Activated CD4-positive, alpha-beta T cell treated with anti-CD3 and anti-CD28 coated beads, Interleukin-2, Interleukin-6, amounts not matched to agents 100 ng/mL and 50 ng/mL, durations not matched to agents 16 hours and 8 hours (primary cell): ENCODE measurements at regions not wholly inside any gene's neighbourhood (a gene's known extent, or its start where the extent isn't known, plus 50 kb on each side); places are given as distances from the start of the nearest gene placed in this dataset.

Source experiments
- DNase-seq: peaks from one replicate; pipeline ENCODE4 v3.0.0-alpha.2; 2020

GRCh38 chr17:55632893-55633292 is 89.8 kb downstream of the TMEM100 start:
- DNase-seq: no peak

- no peak for DNase-seq
Observed at GRCh38 chr17:55632236-55632635, 90.4 kb downstream of the TMEM100 start.

DNA sequence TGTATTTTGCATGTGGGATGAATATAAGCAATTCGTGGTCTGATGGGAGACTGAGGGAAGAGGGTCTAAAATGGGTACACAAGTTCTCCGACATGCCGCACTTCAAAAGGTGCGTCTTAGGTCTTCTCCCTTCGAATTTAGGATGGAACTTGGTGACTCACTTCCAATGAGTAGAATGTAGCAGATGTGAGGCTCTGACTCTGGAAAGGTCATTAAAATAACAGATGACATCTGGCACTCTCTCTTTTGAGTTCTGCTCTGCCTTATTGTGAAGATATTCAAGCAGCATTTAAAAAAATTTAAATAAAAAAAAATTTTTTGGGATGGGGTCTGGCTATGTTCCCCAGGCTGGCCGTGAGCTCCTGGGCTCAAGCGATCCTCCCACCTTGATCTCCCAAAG is 92.7 kb downstream of the TMEM100 start:
- no peak for DNase-seq

DNA sequence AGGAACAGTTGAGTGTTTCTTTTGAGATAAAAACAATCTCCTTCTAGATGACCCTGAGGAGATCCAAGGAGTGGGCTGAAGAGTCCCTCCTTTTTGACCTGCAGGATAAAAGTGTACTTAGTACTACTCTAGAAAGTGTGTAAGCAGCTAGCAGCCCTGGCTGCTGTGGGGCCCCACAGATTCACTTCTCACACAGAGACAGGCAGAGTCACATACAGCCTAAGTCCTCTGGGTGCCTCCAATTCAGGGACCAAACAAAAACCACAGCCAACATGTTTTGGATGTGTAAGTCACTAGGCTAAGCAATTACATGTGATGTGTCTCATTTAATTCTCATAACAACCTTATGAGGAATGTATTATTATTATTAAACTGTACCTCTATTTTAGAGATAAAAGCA is 97.1 kb downstream of the TMEM100 start:
- peak; percentile 60 for DNase-seq

DNA sequence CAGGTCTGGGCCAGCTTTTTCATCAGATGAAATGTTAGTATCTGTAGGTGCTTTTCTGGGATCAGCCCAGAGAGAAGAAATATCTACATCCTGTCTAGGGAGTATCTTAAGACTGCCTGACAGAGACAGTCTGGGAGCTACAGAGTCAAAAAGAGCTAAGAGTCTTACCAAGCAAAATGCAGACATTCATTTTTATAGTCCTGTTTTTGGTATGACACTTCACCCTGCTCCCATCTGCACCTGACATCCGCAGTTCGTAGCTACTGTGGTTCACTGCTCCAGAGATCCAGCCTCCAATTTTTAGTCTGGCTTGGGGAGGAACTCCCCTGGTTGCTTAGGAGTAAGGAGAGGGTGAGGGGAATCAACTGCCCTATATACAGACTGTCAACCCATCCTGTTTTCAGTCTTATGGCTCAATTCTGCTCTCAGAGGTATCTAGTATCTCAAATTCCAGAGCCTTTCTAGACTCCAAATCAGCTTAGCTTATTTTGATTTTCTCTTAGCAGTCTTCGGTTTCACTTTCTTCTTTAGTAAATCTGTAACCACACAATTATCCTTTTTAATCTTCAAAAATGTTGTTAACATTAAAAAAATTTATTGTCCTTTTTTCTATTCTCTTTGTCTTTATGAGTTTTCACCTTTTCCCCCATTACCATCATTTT is 97.8 kb downstream of the TMEM100 start:
- peak; percentile 65 for DNase-seq

DNA sequence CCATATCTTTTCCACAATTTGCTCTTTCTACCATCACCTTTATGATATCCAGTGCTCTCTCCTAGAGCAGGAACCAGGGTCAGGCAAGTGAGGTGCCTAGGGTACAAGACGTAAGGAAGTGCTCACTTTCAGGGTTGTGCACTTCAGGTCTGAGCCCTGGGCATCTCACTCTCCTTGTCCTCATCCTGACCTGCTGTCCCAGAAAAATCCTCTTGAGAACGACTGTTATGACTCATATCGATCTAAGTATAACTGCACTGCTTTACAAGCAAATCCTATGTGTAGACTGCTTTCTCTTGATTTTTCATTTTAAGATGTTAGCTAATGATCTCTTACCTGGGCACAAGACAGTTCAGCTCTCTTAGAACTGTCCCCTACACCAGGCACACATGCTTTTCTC is 100.1 kb downstream of the TMEM100 start:
- no peak for DNase-seq

GRCh38 chr17:55620945-55621344 is 101.7 kb downstream of the TMEM100 start:
- no peak for DNase-seq

- no peak for DNase-seq
Observed at GRCh38 chr17:55620023-55620422, 102.6 kb downstream of the TMEM100 start.

DNA sequence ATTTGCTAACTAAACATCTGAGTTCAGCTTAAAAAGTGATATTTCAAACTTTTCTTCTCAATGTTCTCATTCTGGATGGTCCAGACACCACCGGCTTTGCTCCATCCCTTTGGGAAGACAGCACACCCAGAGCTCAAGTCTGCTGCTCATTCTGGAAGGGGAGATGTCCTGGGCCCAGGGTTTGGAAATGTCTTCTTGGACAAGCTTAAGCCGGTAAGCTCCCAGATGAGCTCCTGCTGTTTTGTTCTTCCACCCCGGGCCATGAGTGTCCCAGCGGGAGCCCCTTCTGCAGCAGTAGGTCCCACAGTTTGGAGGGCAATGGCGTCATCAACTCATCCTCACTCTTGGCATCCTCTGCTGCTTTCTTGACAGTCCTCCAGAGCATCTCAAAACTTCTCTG is 105.2 kb downstream of the TMEM100 start:
- DNase-seq: no peak

DNA sequence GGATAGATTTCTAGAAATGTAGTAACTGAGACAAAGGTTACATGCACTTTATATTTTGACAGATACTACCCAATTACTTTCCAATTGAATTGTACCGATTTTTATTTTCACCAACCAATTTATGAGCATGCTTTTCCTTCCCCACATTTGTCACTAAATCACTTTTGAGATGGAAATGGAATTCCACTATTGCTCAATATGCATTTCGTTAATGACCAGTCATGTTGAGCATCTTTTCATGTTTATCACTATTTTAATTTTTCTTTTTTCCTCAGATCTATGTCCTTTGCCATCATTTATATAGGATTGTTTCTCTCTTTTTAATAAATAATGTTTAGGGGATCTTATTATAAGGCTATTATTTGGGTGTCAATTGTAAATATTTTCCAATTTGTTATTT is 102.8 kb upstream of the SMIM36 start:
- DNase-seq: no peak

DNA sequence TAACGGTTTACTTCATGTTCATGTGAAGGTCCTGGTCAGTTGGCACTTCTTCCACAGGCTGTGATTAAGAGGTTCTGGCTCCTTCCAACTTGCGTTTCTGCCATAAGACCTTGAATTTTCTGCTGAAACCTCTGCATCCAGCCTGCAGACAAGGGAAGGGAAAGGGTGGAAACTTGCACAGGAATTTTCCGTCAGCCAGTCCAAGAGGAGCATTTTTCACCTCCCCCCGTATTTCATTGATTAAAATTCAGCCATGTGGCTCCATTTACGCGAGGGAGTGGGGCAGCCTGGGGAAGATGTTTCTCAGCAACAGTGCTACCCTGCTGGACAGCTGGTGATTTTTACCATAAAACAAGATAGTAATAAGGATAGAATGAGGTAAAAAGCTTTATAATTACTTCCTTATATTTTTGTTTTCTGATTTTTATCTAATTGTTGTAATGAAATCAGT is 101.5 kb upstream of the SMIM36 start:
- DNase-seq: no peak

DNA sequence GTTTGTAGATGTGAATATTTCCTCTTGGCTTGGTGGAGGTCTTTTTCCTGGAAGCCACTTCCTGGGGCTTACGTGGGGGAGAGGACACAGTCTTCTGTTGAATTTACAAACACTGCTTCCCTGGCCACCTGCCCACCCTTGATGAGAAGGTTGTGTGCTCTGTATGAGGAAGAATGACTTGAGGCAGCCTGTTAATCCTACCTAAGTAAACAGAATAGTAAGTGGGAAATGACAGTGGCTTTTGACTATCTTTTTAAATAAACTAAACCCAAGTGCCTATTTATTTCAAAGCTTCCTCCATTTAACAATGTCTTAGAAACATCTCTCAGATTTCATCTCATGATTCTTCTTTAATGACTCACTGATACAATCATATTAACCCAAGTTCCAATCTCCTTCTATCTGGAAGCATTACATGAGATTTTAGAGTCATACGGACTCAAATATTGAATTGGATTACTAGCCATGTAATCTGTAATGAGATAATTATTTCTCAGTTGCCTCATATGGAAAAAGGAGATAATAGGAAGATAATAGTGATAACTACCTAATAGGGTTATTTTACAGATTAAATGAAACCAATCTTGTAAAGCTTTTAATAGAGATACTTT is 96.6 kb upstream of the SMIM36 start:
- no peak for DNase-seq

GRCh38 chr17:55606488-55606815 is 95.2 kb upstream of the SMIM36 start:
- no peak for DNase-seq

DNA sequence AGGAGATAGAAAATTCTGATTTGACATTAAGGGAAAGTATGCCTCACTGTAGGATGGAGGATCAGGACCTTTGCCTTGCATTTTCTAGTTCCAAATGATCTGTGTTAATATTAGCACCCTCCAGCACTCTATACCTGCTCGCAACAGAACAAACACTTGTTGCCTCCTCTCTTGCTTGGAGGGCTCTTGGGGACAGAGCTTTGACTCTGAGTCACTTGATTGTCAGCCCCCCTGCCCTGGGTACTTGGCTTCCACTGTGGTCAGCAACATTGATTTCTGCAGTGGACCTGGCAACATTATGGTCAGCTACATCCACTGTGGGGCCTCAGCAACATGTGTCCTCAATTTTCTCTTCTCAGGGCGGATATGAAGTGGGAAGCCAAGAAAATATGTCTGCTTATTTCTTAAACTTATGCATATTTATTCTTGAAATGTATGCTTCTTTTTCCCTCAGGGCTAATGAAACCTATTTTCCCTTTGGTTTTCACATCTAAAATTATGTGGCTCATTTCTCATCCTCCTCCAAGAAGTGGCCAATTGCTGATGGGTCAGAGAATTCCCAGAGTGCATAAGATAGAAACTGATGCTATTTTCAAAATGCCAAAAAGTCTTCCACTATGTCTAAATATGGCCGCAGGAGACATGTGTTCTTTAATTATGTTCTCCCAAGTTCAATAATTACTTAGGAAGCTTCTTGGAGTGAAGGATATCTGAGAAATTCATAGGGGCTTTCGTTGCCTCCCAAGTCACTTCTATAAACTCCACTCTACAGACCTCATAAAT is 94.6 kb upstream of the SMIM36 start:
- no peak for DNase-seq

GRCh38 chr17:55601874-55602364 is 90.7 kb upstream of the SMIM36 start:
- peak; percentile 50 for DNase-seq

DNA sequence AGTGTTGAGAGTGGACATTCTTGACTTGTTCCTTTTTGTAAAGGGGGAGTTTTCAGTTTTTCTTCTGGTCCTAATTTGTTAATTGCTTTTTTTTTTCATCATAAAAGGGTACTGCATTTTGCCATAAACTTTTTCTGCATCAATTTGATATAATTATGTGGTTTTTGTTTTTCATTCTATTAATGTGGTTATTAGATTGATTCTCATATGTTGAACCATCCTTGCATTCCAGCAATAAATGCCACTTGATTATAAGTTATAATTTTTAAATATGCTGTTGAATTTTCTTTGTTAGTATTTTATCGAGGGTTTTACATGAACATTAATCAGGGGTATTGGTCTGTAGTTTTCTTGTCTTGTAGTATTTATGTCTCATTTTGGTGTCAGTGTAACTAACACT is 87.2 kb upstream of the SMIM36 start:
- no peak for DNase-seq

DNA sequence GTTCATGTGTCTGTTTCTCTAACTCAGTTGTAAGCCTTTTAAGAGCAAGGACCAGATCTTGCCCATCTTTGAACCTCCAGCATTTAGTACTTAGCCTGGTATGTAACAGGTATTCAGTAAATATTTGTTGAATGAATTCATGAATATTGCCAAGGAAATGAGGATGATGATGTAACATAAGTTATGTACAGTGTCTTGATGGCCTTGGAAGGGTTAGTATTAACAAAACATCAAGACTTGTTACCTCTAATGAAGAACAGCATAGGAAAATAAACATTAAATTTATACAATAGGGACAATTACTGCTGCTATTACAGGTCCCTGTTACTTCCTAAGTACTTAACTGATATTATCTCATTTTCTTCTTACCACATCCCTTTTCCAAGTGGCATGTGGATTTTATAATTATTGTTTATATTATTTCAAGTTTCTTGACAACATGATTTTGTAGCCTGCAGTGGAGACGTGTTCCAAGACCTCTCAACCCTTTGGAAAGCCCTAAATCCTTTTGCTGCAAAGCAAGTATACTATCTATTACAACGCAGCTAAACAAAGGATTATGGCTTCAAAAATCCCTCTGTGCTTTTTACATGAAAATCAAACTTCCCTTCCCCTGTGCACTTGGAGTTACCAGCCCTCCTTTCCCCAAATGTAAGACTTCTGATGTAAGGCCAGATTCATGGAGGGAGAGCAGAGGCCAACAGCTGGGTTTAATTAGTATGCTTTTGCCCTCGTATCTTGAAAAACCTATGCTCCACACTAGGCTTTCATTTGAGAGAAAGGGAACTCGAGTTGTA is 77.4 kb upstream of the SMIM36 start:
- no peak for DNase-seq

DNA sequence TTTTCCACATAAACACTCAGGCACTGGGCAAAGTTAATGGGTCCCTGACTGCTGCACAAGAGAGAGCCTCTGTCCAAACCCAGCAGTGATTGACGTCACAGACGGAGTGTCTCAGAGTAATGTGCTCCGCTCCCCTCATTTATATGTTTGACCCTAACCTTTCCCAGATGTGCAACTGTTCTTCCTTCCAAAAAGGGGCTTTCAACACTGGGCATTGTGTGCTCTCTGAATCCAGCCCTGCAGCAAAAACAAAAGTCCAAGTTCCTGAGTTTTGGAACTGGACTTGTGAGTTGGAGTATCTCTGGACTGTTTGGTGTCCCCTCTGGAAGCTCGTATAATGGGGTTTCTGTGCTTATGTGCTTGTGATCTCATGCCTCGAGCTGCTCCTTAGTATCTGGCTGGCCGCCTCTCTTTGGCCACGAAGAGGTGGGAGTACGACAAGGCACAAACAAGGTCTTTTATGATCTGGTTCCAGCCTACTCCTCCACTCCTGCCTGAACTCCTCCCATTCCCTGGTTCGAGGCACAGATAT is 76.4 kb upstream of the SMIM36 start:
- DNase-seq: no peak

GRCh38 chr17:55585629-55586028 is 74.4 kb upstream of the SMIM36 start:
- DNase-seq: no peak

- no peak for DNase-seq
Observed at GRCh38 chr17:55584861-55585260, 73.6 kb upstream of the SMIM36 start.

GRCh38 chr17:55584055-55584685 is 72.9 kb upstream of the SMIM36 start:
- no peak for DNase-seq

GRCh38 chr17:55582897-55583296 is 71.6 kb upstream of the SMIM36 start:
- DNase-seq: no peak
